IMR-90 (cell line): ENCODE measurements at regions not wholly inside any gene's neighbourhood (a gene's known extent, or its start where the extent isn't known, plus 50 kb on each side); places are given as distances from the start of the nearest gene placed in this dataset.

Experiments
- ATAC-seq: fragments of 200-7000 bp; cut with Tn5 transposase; 2 replicates; pipeline ENCODE4 v1.9.1; 2020; ENCODE audit warnings: low read depth, mild to moderate bottlenecking, moderate library complexity
- BruUV-seq: library from RNA; stranded (reverse); fragments of 400-500 nt; replicated peaks from 2 replicates; lab custom pipeline; 2021; lab: Mats Ljungman, UMichigan
- CTCF ChIA-PET: fragments of 300-600 bp; formaldehyde crosslinking; extraction: SDS; loops from one replicate; lab custom pipeline; 2021; ENCODE audit warnings: antibody characterized with exemption; lab: Yijun Ruan, JAX
- POLR2A ChIA-PET: fragments of 300-600 bp; sonication (Branson Sonifier 250); formaldehyde crosslinking; loops from one replicate; lab custom pipeline; 2022; ENCODE audit warnings: antibody characterized with exemption; ENCODE audit not compliant: unreplicated experiment; lab: Charles Lee
- DNase-seq: peaks from one replicate; pipeline ENCODE4 v3.0.0; 2013
- H2AFZ ChIP-seq: replicated peaks from 2 replicates; pipeline ENCODE3; 2013; ENCODE audit warnings: low read length, mild to moderate bottlenecking; ENCODE audit not compliant: poor library complexity
- H2AK5ac ChIP-seq: 2 replicates; pipeline ENCODE4 v1.6.1; 2013; ENCODE audit warnings: low read depth, low read length, inconsistent platforms
- H2AK9ac ChIP-seq: replicated peaks from 2 replicates; pipeline ENCODE3; 2013; ENCODE audit warnings: mild to moderate bottlenecking, low read depth, low read length, moderate library complexity; ENCODE audit not compliant: poor library complexity
- H2BK120ac ChIP-seq: 2 replicates; pipeline ENCODE4 v1.6.1; 2013; ENCODE audit warnings: low read depth, low read length, inconsistent platforms
- H2BK15ac ChIP-seq: 3 replicates; pipeline ENCODE4 v1.6.1; 2013; ENCODE audit warnings: low read depth, low read length, inconsistent platforms
- H2BK20ac ChIP-seq: 2 replicates; pipeline ENCODE4 v1.6.1; 2013; ENCODE audit warnings: low read depth, mild to moderate bottlenecking, inconsistent platforms, low read length, moderate library complexity
- H2BK5ac ChIP-seq: 2 replicates; pipeline ENCODE4 v1.6.1; 2013; ENCODE audit warnings: mild to moderate bottlenecking, low read depth, low read length, inconsistent platforms; ENCODE audit not compliant: poor library complexity, severe bottlenecking
- H3K14ac ChIP-seq: replicated peaks from 2 replicates; pipeline ENCODE4 v1.6.1; 2013; ENCODE audit warnings: low read depth, low read length, inconsistent platforms
- H3K18ac ChIP-seq: 2 replicates; pipeline ENCODE4 v1.6.1; 2013; ENCODE audit warnings: low read depth, low read length, control low read depth
- H3K23ac ChIP-seq: 2 replicates; pipeline ENCODE4 v1.6.1; 2013; ENCODE audit warnings: low read depth, low read length, inconsistent platforms
- H3K27ac ChIP-seq: 2 replicates; pipeline ENCODE4 v1.5.1; 2013; ENCODE audit warnings: mild to moderate bottlenecking, control low read depth, low read length; ENCODE audit not compliant: insufficient read depth
- H3K27me3 ChIP-seq: 2 replicates; pipeline ENCODE4 v1.6.1; 2013; ENCODE audit warnings: low read length; ENCODE audit not compliant: control insufficient read depth, insufficient read depth
- H3K36me3 ChIP-seq: 2 replicates; pipeline ENCODE4 v1.6.1; 2013; ENCODE audit warnings: low read length, mixed read lengths; ENCODE audit not compliant: control insufficient read depth, insufficient read depth
- H3K4ac ChIP-seq: 2 replicates; pipeline ENCODE4 v1.6.1; 2013; ENCODE audit warnings: low read depth, low read length, inconsistent platforms
- H3K4me1 ChIP-seq: 2 replicates; pipeline ENCODE4 v1.6.1; 2013; ENCODE audit warnings: low read length, mixed read lengths; ENCODE audit not compliant: control insufficient read depth, insufficient read depth
- H3K4me2 ChIP-seq: 2 replicates; pipeline ENCODE4 v1.6.1; 2013; ENCODE audit warnings: low read depth, mild to moderate bottlenecking, control low read depth, low read length, moderate library complexity
- H3K4me3 ChIP-seq: 2 replicates; pipeline ENCODE4 v1.5.1; 2013; ENCODE audit warnings: low read depth, mild to moderate bottlenecking, control low read depth, low read length, moderate library complexity; ENCODE audit not compliant: insufficient read depth
- H3K56ac ChIP-seq: 2 replicates; pipeline ENCODE4 v1.6.1; 2013; ENCODE audit warnings: low read length, inconsistent platforms; ENCODE audit not compliant: insufficient read depth; ENCODE audit errors: extremely low read depth
- H3K79me1 ChIP-seq, 2 experiments: 2 replicates each; pipeline ENCODE4 v1.6.1; 2013; ENCODE audit warnings: low read length in 2 of 2, inconsistent platforms in 1 of 2, low read depth in 1 of 2
- H3K9ac ChIP-seq: 2 replicates; pipeline ENCODE4 v1.6.1; 2013; ENCODE audit warnings: low read depth, low read length, control low read depth
- H3K9me1 ChIP-seq: 2 replicates; pipeline ENCODE4 v1.6.1; 2013; ENCODE audit warnings: low read length, inconsistent platforms; ENCODE audit not compliant: insufficient read depth
- H3K9me3 ChIP-seq: 2 replicates; pipeline ENCODE4 v1.6.1; 2013; ENCODE audit warnings: low read length; ENCODE audit not compliant: control insufficient read depth, insufficient read depth
- H4K20me1 ChIP-seq: 2 replicates; pipeline ENCODE4 v1.6.1; 2013; ENCODE audit warnings: low read length, inconsistent platforms; ENCODE audit not compliant: insufficient read depth
- H4K5ac ChIP-seq: 2 replicates; pipeline ENCODE4 v1.6.1; 2013; ENCODE audit warnings: mild to moderate bottlenecking, low read depth, low read length, control low read depth
- H4K8ac ChIP-seq, 2 experiments: 2 replicates each; pipeline ENCODE4 v1.6.1; 2013; ENCODE audit warnings: low read depth in 2 of 2, low read length in 2 of 2, control low read depth in 1 of 2, inconsistent platforms in 1 of 2
- H4K91ac ChIP-seq: 2 replicates; pipeline ENCODE4 v1.6.1; 2013; ENCODE audit warnings: low read depth, low read length, inconsistent platforms; ENCODE audit not compliant: insufficient read depth
- BHLHE40 ChIP-seq: fragments of 150-350 bp; IDR thresholded peaks from 2 replicates; pipeline ENCODE4 v1.6.1; 2016; ENCODE audit warnings: mild to moderate bottlenecking, low read depth, low read length
- CHD1 ChIP-seq: IDR thresholded peaks from 2 replicates; pipeline ENCODE4 v1.6.1; 2012; ENCODE audit warnings: low read depth, low read length, improper control_type of control experiment
- CTCF ChIP-seq: conservative IDR thresholded peaks from 2 replicates; pipeline ENCODE4 v1.5.1; 2012; ENCODE audit warnings: mild to moderate bottlenecking, low read depth, low read length, improper control_type of control experiment
- MAZ ChIP-seq: IDR thresholded peaks from 2 replicates; pipeline ENCODE4 v1.6.1; 2012; ENCODE audit warnings: low read depth, mild to moderate bottlenecking, low read length, improper control_type of control experiment, moderate library complexity, borderline replicate concordance
- NFE2L2 ChIP-seq: fragments of 150-350 bp; IDR thresholded peaks from 2 replicates; pipeline ENCODE4 v1.6.1; 2016; ENCODE audit warnings: low read depth, mild to moderate bottlenecking, low read length
- POLR2A ChIP-seq: IDR thresholded peaks from 2 replicates; pipeline ENCODE4 v1.6.1; 2012; ENCODE audit warnings: mild to moderate bottlenecking, low read depth, low read length
- RCOR1 ChIP-seq: IDR thresholded peaks from 2 replicates; pipeline ENCODE4 v1.6.1; 2012; ENCODE audit warnings: mild to moderate bottlenecking, low read length, improper control_type of control experiment; ENCODE audit not compliant: insufficient replicate concordance
- RFX5 ChIP-seq: IDR thresholded peaks from 2 replicates; pipeline ENCODE4 v1.8.0; 2012; ENCODE audit warnings: low read depth, mild to moderate bottlenecking, low read length, moderate library complexity
- USF2 ChIP-seq: fragments of 150-350 bp; IDR thresholded peaks from 2 replicates; pipeline ENCODE4 v1.6.1; 2017; ENCODE audit warnings: mild to moderate bottlenecking, antibody characterized with exemption, low read length, low read depth
- WGBS, 2 experiments: methylation state at CpG; one replicate each; pipeline versions ENCODE4 v1.1.5 to v1.1.7; 2013; ENCODE audit warnings: missing lambda C conversion rate in 2 of 2; ENCODE audit not compliant: insufficient read length in 1 of 2; ENCODE audit errors: extremely low coverage in 2 of 2; 5-methylcytosine and 5-hydroxymethylcytosine counted together
- dilution Hi-C: fragments of 300-500 bp; cut with HindIII; formaldehyde crosslinking; loops from one replicate; pipeline ENCODE4 v1.14.3; 2018; ENCODE audit warnings: low sequenced_read_pairs; ENCODE audit not compliant: unreplicated experiment
- in situ Hi-C: fragments of 300-500 bp; cut with MboI; formaldehyde crosslinking; loops from 3 replicates; pipeline ENCODE4 v1.14.3; 2019; ENCODE audit warnings: low sequenced_read_pairs, inconsistent platforms, mixed read lengths
- intact Hi-C: fragments of 100-400 bp; cut with micrococcal nuclease; formaldehyde crosslinking; loops from 2 replicates; pipeline ENCODE4 v1.10.0; 2022
- TF ChIP-seq, protein P1 (sequence below): fragments of 150-350 bp; IDR thresholded peaks from 2 replicates; pipeline ENCODE4 v1.6.1; 2016; ENCODE audit warnings: low read depth, mild to moderate bottlenecking, low read length, moderate library complexity, borderline replicate concordance

DNA sequence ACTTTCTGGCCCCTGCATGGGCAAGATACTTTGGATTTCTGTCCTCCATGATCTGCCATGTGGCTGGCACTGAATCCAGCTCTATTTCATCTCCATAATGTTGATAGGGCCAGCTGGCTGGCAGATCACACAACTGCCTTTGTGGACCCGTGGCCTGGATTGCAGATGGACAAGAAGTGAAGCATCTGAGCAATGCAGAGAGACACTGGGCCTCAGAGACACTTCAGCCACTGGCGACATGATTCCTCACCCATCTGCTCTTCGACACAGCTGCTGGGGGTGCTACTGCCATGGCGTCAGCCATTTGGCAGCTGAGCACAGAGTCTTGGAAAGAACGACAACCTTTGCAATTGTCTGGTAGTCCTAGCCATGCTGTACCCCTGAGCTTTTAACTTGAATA is 79.5 kb upstream of the MYO16 start:
- intact Hi-C loops: no loop called here
- dilution Hi-C loops: no loop called here
- no TSS peak for BruUV-seq

More for the DNA sequence above, 79.5 kb upstream of the MYO16 start:
- 44% methylated on average over 4 of the region's 5 CpGs; no CpG with 5 or more reads in 1 of the 2 experiments for WGBS, 2 experiments
- no peaks in the 10 kb centered on the region for H3K36me3 ChIP-seq
- H3K18ac ChIP-seq: no peak overlapping the region
- H4K8ac ChIP-seq: no peak overlapping the region
- H3K23ac ChIP-seq: no peak overlapping the region
- no peak overlapping the region for H3K9ac ChIP-seq
- ChIA-PET POLR2A (no interaction called here), CTCF (no interaction called here)
- H2BK120ac ChIP-seq: no peak overlapping the region
- no peak overlapping the region for H2BK20ac ChIP-seq
- H2BK5ac ChIP-seq: no peak overlapping the region
- no peak overlapping the region for H3K56ac ChIP-seq
- no peak overlapping the region for H3K4ac ChIP-seq
- no peak overlapping the region for H4K5ac ChIP-seq
- H2AK5ac ChIP-seq: no peak overlapping the region
- H3K4me2 ChIP-seq: no peak overlapping the region
- TF ChIP-seq MAZ: no peak
- TF ChIP-seq, protein P1, sequence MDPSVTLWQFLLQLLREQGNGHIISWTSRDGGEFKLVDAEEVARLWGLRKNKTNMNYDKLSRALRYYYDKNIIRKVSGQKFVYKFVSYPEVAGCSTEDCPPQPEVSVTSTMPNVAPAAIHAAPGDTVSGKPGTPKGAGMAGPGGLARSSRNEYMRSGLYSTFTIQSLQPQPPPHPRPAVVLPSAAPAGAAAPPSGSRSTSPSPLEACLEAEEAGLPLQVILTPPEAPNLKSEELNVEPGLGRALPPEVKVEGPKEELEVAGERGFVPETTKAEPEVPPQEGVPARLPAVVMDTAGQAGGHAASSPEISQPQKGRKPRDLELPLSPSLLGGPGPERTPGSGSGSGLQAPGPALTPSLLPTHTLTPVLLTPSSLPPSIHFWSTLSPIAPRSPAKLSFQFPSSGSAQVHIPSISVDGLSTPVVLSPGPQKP: no peak
- TF ChIP-seq POLR2A: no peak
- no peak for TF ChIP-seq BHLHE40
- no peak for TF ChIP-seq CTCF
- TF ChIP-seq NFE2L2: no peak
- TF ChIP-seq CHD1: no peak
- no peak for TF ChIP-seq USF2
- TF ChIP-seq RCOR1: no peak
- no peak for TF ChIP-seq RFX5
- H3K27ac ChIP-seq: no peak overlapping the region
- peaks cover 9% of the 10 kb centered on the region; the same call in 1 of the 2 replicates for H3K9me3 ChIP-seq
- no peak overlapping the region for H4K91ac ChIP-seq
- no peak for DNase-seq
- no peak for ATAC-seq
- no peaks in the 10 kb centered on the region for H3K4me1 ChIP-seq
- H2AK9ac ChIP-seq: no peak overlapping the region
- H2AFZ ChIP-seq: no peak overlapping the region
- no peak overlapping the region for H3K14ac ChIP-seq
- H3K27me3 ChIP-seq: no peaks in the 10 kb centered on the region; the same call in 1 of the 2 replicates
- H3K9me1 ChIP-seq: no peaks in the 10 kb centered on the region
- in situ Hi-C loops: no loop called here
- H2BK15ac ChIP-seq: no peak overlapping the region
- H4K20me1 ChIP-seq: no peaks in the 10 kb centered on the region
- no peak overlapping the region for H3K4me3 ChIP-seq
- H3K79me1 ChIP-seq: no peaks in the 10 kb centered on the region
